Mesenchymal stem cell (in vitro differentiated cells and primary cell): ENCODE measurements at regions not wholly inside any gene's neighbourhood (a gene's known extent, or its start where the extent isn't known, plus 50 kb on each side); places are given as distances from the start of the nearest gene placed in this dataset.

Experiments
- DNase-seq: peaks from one replicate; pipeline ENCODE4 v3.0.0-alpha.2; 2013
- H2AFZ ChIP-seq: one replicate; pipeline ENCODE4 v1.6.1; 2013; ENCODE audit warnings: low read depth, mild to moderate bottlenecking, control low read depth, inconsistent platforms, low read length, moderate library complexity
- H2AK5ac ChIP-seq: 2 replicates; pipeline ENCODE4 v1.6.1; 2013; ENCODE audit warnings: low read length, moderate library complexity, mild to moderate bottlenecking, inconsistent platforms; ENCODE audit not compliant: severe bottlenecking
- H2BK120ac ChIP-seq: one replicate; pipeline ENCODE4 v1.6.1; 2013; ENCODE audit warnings: low read depth, mild to moderate bottlenecking, inconsistent platforms, low read length, moderate library complexity
- H2BK12ac ChIP-seq, 2 experiments: one replicate each; pipeline ENCODE4 v1.6.1; 2013; ENCODE audit warnings: inconsistent platforms in 2 of 2, low read length in 2 of 2, mild to moderate bottlenecking in 2 of 2, moderate library complexity in 2 of 2, control low read depth in 1 of 2
- H2BK15ac ChIP-seq: one replicate; pipeline ENCODE4 v1.6.1; 2013; ENCODE audit warnings: mild to moderate bottlenecking, low read depth, inconsistent platforms; ENCODE audit not compliant: poor library complexity, severe bottlenecking
- H2BK5ac ChIP-seq: 2 replicates; pipeline ENCODE4 v1.6.1; 2013; ENCODE audit warnings: low read depth, mild to moderate bottlenecking, low read length, control low read depth, inconsistent platforms; ENCODE audit not compliant: poor library complexity, severe bottlenecking
- H3K14ac ChIP-seq, 2 experiments: one replicate each; pipeline ENCODE4 v1.6.1; 2013; ENCODE audit warnings: inconsistent platforms in 2 of 2, low read length in 2 of 2, control low read depth in 1 of 2, mild to moderate bottlenecking in 1 of 2, moderate library complexity in 1 of 2
- H3K18ac ChIP-seq, 2 experiments: one replicate each; pipeline ENCODE4 v1.6.1; 2013; ENCODE audit warnings: inconsistent platforms in 2 of 2, low read length in 2 of 2, control low read depth in 1 of 2, low read depth in 1 of 2, mild to moderate bottlenecking in 1 of 2
- H3K23ac ChIP-seq, 2 experiments: one replicate each; pipeline ENCODE4 v1.6.1; 2013; ENCODE audit warnings: inconsistent platforms in 2 of 2, low read length in 2 of 2, mild to moderate bottlenecking in 2 of 2, moderate library complexity in 2 of 2, control low read depth in 1 of 2
- H3K27ac ChIP-seq: 2 replicates; pipeline ENCODE4 v1.5.1; 2013; ENCODE audit warnings: mild to moderate bottlenecking, moderate library complexity, low read length, control low read depth, inconsistent platforms; ENCODE audit not compliant: poor library complexity, severe bottlenecking
- H3K27me3 ChIP-seq, 2 experiments: 2 replicates each; pipeline versions ENCODE4 v1.6.1 to v1.7.0; 2013; ENCODE audit warnings: low read length in 2 of 2, mild to moderate bottlenecking in 2 of 2, moderate library complexity in 2 of 2, control low read depth in 1 of 2, inconsistent platforms in 1 of 2; ENCODE audit not compliant: control insufficient read depth in 1 of 2, insufficient read depth in 1 of 2
- H3K36me3 ChIP-seq, 2 experiments: 2 replicates each; pipeline versions ENCODE4 v1.6.1 to v1.7.0; 2013; ENCODE audit warnings: low read length in 2 of 2, control low read depth in 1 of 2, inconsistent platforms in 1 of 2, low read depth in 1 of 2, mild to moderate bottlenecking in 1 of 2; ENCODE audit not compliant: insufficient read depth in 2 of 2, control insufficient read depth in 1 of 2
- H3K4ac ChIP-seq, 2 experiments: one replicate each; pipeline ENCODE4 v1.6.1; 2013; ENCODE audit warnings: inconsistent platforms in 2 of 2, low read length in 2 of 2, mild to moderate bottlenecking in 2 of 2, moderate library complexity in 2 of 2, control low read depth in 1 of 2, low read depth in 1 of 2
- H3K4me1 ChIP-seq: 2 replicates; pipeline ENCODE4 v1.6.1; 2013; ENCODE audit warnings: low read depth, low read length, control low read depth; ENCODE audit not compliant: control insufficient read depth, insufficient read depth
- H3K4me2 ChIP-seq: 2 replicates; pipeline ENCODE4 v1.6.1; 2013; ENCODE audit warnings: low read length, mild to moderate bottlenecking, inconsistent platforms; ENCODE audit not compliant: poor library complexity, severe bottlenecking
- H3K4me3 ChIP-seq, 2 experiments: 2 replicates each; pipeline versions ENCODE4 v1.5.1 to v1.7.0; 2013; ENCODE audit warnings: low read length in 2 of 2, mild to moderate bottlenecking in 2 of 2, control low read depth in 1 of 2, low read depth in 1 of 2; ENCODE audit not compliant: insufficient read depth in 1 of 2
- H3K79me1 ChIP-seq: replicated peaks from 2 replicates; pipeline ENCODE4 v1.6.1; 2013; ENCODE audit warnings: mild to moderate bottlenecking, control low read depth, low read length, inconsistent platforms; ENCODE audit not compliant: poor library complexity, severe bottlenecking
- H3K9ac ChIP-seq: 2 replicates; pipeline ENCODE4 v1.7.0; 2013; ENCODE audit warnings: mild to moderate bottlenecking, low read length, moderate library complexity
- H3K9me3 ChIP-seq: 2 replicates; pipeline ENCODE4 v1.7.0; 2013; ENCODE audit warnings: mild to moderate bottlenecking, low read length; ENCODE audit not compliant: control insufficient read depth
- H4K8ac ChIP-seq: one replicate; pipeline ENCODE4 v1.6.1; 2013; ENCODE audit warnings: inconsistent platforms, mild to moderate bottlenecking, low read length, moderate library complexity
- H4K91ac ChIP-seq: one replicate; pipeline ENCODE4 v1.6.1; 2013; ENCODE audit warnings: mild to moderate bottlenecking, low read length, inconsistent platforms
- WGBS: methylation state at CpG from one replicate; pipeline ENCODE4 v1.1.7; 2013; ENCODE audit warnings: mixed read lengths; 5-methylcytosine and 5-hydroxymethylcytosine counted together

GRCh38 chr13:44156294-44156658, 217.3 kb upstream of the SERP2 start:
- H2AK5ac ChIP-seq: no peak overlapping the region
- no peaks in the 10 kb centered on the region for H3K9me3 ChIP-seq
- H2BK120ac ChIP-seq: no peak overlapping the region
- H3K27ac ChIP-seq: no peak overlapping the region
- no peak overlapping the region for H2AFZ ChIP-seq
- no peak overlapping the region for H3K14ac ChIP-seq
- peaks cover 0 to 17% of the 10 kb centered on the region in 2 experiments for H3K27me3 ChIP-seq
- WGBS: 71% methylated on average over 4 of the region's 4 CpGs
- no peak overlapping the region for H3K18ac ChIP-seq
- no peak overlapping the region for H3K4ac ChIP-seq
- no peak overlapping the region for H2BK5ac ChIP-seq
- H3K4me3 ChIP-seq: peak overlapping the region in 1 of 2 experiments; percentile 64
- H3K4me2 ChIP-seq: no peak overlapping the region
- no peaks in the 10 kb centered on the region for H3K36me3 ChIP-seq
- no peak overlapping the region for H2BK15ac ChIP-seq
- H2BK12ac ChIP-seq: no peak overlapping the region
- peaks cover 9% of the 10 kb centered on the region for H3K4me1 ChIP-seq
- no peaks in the 10 kb centered on the region for H3K79me1 ChIP-seq
- DNase-seq: no peak
- H4K8ac ChIP-seq: no peak overlapping the region
- peak overlapping the region; percentile 34 for H3K9ac ChIP-seq
- no peak overlapping the region for H4K91ac ChIP-seq
- H3K23ac ChIP-seq: no peak overlapping the region

DNA sequence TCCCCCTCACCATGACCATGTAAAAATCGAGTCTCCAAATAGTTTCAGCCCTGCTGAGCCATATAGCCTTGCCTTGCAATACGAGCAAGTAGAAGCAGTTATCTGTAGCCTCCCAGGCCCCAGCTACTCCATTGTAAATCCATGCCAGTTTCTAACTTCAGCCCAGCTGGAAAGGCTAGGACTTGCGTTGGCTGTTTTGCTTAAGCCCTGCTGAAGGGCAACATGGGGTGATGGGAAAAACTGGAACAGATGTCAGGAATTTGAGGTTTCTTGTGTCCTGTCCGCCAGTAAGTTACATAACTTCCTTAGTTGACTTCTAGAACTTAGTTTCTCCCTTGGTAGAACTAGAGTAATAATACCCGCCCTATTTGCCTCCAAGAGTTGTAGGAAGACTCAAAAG, 216.0 kb upstream of the SERP2 start:
- no peak overlapping the region for H3K4me3 ChIP-seq
- H3K79me1 ChIP-seq: no peaks in the 10 kb centered on the region
- H3K4me2 ChIP-seq: no peak overlapping the region
- H2BK12ac ChIP-seq: no peak overlapping the region
- H2BK120ac ChIP-seq: no peak overlapping the region
- H3K14ac ChIP-seq: no peak overlapping the region
- no peak overlapping the region for H3K4ac ChIP-seq
- no peak overlapping the region for H3K9ac ChIP-seq
- no peak overlapping the region for H3K27ac ChIP-seq
- peaks cover 9% of the 10 kb centered on the region for H3K4me1 ChIP-seq
- no peak overlapping the region for H4K8ac ChIP-seq
- 93% methylated on average over 5 of the region's 5 CpGs for WGBS
- no peak overlapping the region for H2BK5ac ChIP-seq
- no peak overlapping the region for H3K23ac ChIP-seq
- no peak for DNase-seq
- no peak overlapping the region for H2BK15ac ChIP-seq
- H4K91ac ChIP-seq: no peak overlapping the region
- no peak overlapping the region for H3K18ac ChIP-seq
- H3K36me3 ChIP-seq: no peaks in the 10 kb centered on the region
- peaks cover 0 to 24% of the 10 kb centered on the region in 2 experiments for H3K27me3 ChIP-seq
- H3K9me3 ChIP-seq: no peaks in the 10 kb centered on the region
- no peak overlapping the region for H2AK5ac ChIP-seq
- H2AFZ ChIP-seq: no peak overlapping the region

DNA sequence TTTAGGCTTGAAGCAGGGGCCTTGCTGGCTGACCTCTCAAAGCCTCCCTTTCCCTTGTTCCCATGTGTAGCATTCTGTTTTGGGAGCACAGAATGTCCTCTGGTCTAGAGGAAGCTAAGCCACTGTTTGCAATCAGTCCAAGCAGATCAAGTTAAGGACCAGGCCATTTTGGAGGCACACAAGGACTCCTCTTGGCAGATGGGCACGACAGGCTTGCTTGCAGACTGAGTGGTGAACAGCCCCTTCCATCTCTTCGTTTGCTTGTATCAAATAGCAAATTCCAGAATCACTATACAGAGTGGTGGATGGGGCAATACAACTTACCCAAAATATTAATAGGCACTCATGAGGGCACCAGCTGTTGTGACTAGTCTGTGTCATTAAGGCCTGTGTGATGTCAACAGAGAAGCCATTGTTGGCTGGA, 215.5 kb upstream of the SERP2 start:
- WGBS: 67% methylated on average over 1 of the region's 2 CpGs

GRCh38 chr13:44158881-44159632, 214.6 kb upstream of the SERP2 start:
- Histone ChIP-seq H3K4me1 (peaks cover 8% of the 10 kb centered on the region), H2AFZ (no peak overlapping the region), H3K79me1 (no peaks in the 10 kb centered on the region), H3K36me3 (no peaks in the 10 kb centered on the region), H4K91ac (no peak overlapping the region), H2AK5ac (no peak overlapping the region), H3K4me2 (no peak overlapping the region), H2BK120ac (no peak overlapping the region), H3K14ac (no peak overlapping the region), H2BK5ac (no peak overlapping the region), H2BK12ac (no peak overlapping the region), H2BK15ac (no peak overlapping the region), H3K27ac (no peak overlapping the region), H3K4me3 (no peak overlapping the region), H3K23ac (no peak overlapping the region), H3K27me3 (peaks cover 0 to 29% of the 10 kb centered on the region in 2 experiments), H3K4ac (no peak overlapping the region), H4K8ac (no peak overlapping the region), H3K9me3 (no peaks in the 10 kb centered on the region), H3K18ac (no peak overlapping the region), H3K9ac (no peak overlapping the region)
- DNase-seq: no peak
- 93% methylated on average over 14 of the region's 15 CpGs for WGBS

More for the DNA sequence above, 215.5 kb upstream of the SERP2 start:
- H2BK12ac ChIP-seq: no peak overlapping the region
- H3K18ac ChIP-seq: no peak overlapping the region
- no peak overlapping the region for H3K27ac ChIP-seq
- H3K4me1 ChIP-seq: peaks cover 8% of the 10 kb centered on the region
- no peaks in the 10 kb centered on the region for H3K36me3 ChIP-seq
- H3K23ac ChIP-seq: no peak overlapping the region
- H2BK5ac ChIP-seq: no peak overlapping the region
- no peak overlapping the region for H3K14ac ChIP-seq
- no peak for DNase-seq
- H2BK15ac ChIP-seq: no peak overlapping the region
- no peaks in the 10 kb centered on the region for H3K79me1 ChIP-seq
- H3K4me2 ChIP-seq: no peak overlapping the region
- H3K4me3 ChIP-seq: no peak overlapping the region
- H3K9ac ChIP-seq: no peak overlapping the region
- no peak overlapping the region for H4K8ac ChIP-seq
- H3K9me3 ChIP-seq: no peaks in the 10 kb centered on the region
- H4K91ac ChIP-seq: no peak overlapping the region
- no peak overlapping the region for H2AK5ac ChIP-seq
- peaks cover 0 to 29% of the 10 kb centered on the region in 2 experiments for H3K27me3 ChIP-seq
- no peak overlapping the region for H2AFZ ChIP-seq
- H2BK120ac ChIP-seq: no peak overlapping the region
- no peak overlapping the region for H3K4ac ChIP-seq
